GM12878 (cell line): ENCODE measurements at regions not wholly inside any gene's neighbourhood (a gene's known extent, or its start where the extent isn't known, plus 50 kb on each side); places are given as distances from the start of the nearest gene placed in this dataset.

ENCODE experiments used
- ATAC-seq: fragments of 200-7000 bp; cut with Tn5 transposase; 3 replicates; pipeline ENCODE4 v1.9.1; 2020; ENCODE audit warnings: mild to moderate bottlenecking, moderate library complexity
- BruUV-seq: library from RNA; stranded (reverse); fragments of 400-500 nt; replicated peaks from 2 replicates; lab custom pipeline; 2021; lab: Mats Ljungman, UMichigan
- CTCF ChIA-PET: fragments of 300-600 bp; sonication (Branson Sonifier 250); formaldehyde crosslinking; extraction: SDS; loops from one replicate; lab custom pipeline; 2021; ENCODE audit warnings: inconsistent platforms; lab: Yijun Ruan, JAX
- POLR2A ChIA-PET: fragments of 350-600 bp; formaldehyde crosslinking; extraction: SDS; loops from one replicate; lab custom pipeline; 2021; ENCODE audit warnings: inconsistent platforms; lab: Charles Lee
- RAD21 ChIA-PET: fragments of 300-600 bp; sonication (Branson Sonifier 250); formaldehyde crosslinking; loops from one replicate; lab custom pipeline; 2023; ENCODE audit warnings: antibody characterized with exemption; ENCODE audit not compliant: unreplicated experiment; lab: Charles Lee
- SMC1A ChIA-PET: fragments of 300-600 bp; sonication (Branson Sonifier 250); formaldehyde crosslinking; loops from one replicate; lab custom pipeline; 2023; ENCODE audit not compliant: unreplicated experiment, uncharacterized antibody; lab: Charles Lee
- DNase-seq: peaks from one replicate; pipeline ENCODE4 v3.0.0-alpha.2; 2011; ENCODE audit warnings: low read depth, low spot score
- FAIRE-seq: peaks from 3 replicates; lab custom pipeline; 2011; peaks lifted over from hg19 to GRCh38; lab: Jason Lieb, UNC
- H2AFZ ChIP-seq: 2 replicates; pipeline ENCODE4 v1.6.0; 2011; ENCODE audit warnings: low read depth, low read length, control low read depth; ENCODE audit not compliant: control insufficient read depth
- H3K27ac ChIP-seq: 2 replicates; pipeline ENCODE4 v1.5.1; 2011; ENCODE audit warnings: control low read depth; ENCODE audit not compliant: control insufficient read depth, insufficient read depth
- H3K27me3 ChIP-seq, 2 experiments: replicated peaks in 1 of 2; 2 replicates each; pipeline versions ENCODE4 v1.6.0 to v1.6.1; 2011; ENCODE audit warnings: low read length in 1 of 2; ENCODE audit not compliant: control insufficient read depth in 2 of 2, insufficient read depth in 2 of 2
- H3K36me3 ChIP-seq, 2 experiments: 2 replicates each; pipeline ENCODE4 v1.5.1; 2011; ENCODE audit warnings: low read length in 1 of 2; ENCODE audit not compliant: control insufficient read depth in 2 of 2, insufficient read depth in 2 of 2
- H3K4me1 ChIP-seq: 2 replicates; pipeline ENCODE4 v1.6.1; 2011; ENCODE audit warnings: mild to moderate bottlenecking, low read length, moderate library complexity, mixed read lengths; ENCODE audit not compliant: control insufficient read depth, insufficient read depth
- H3K4me2 ChIP-seq: 2 replicates; pipeline ENCODE4 v1.6.0; 2011; ENCODE audit warnings: control low read depth; ENCODE audit not compliant: control insufficient read depth, insufficient read depth
- H3K4me3 ChIP-seq: fragments of 200-600 bp; sonication (generic); 2 replicates; pipeline ENCODE4 v1.5.1; 2016
- H3K79me2 ChIP-seq: 2 replicates; pipeline ENCODE4 v1.6.0; 2011; ENCODE audit warnings: low read length; ENCODE audit not compliant: control insufficient read depth, insufficient read depth
- H3K9ac ChIP-seq: 2 replicates; pipeline ENCODE4 v1.8.0; 2011; ENCODE audit warnings: low read length, control low read depth, mixed read lengths; ENCODE audit not compliant: control insufficient read depth, insufficient read depth
- H3K9me3 ChIP-seq: replicated peaks from 3 replicates; pipeline ENCODE4 v1.5.1; 2011; ENCODE audit warnings: mild to moderate bottlenecking, low read length; ENCODE audit not compliant: control insufficient read depth, insufficient read depth
- H4K20me1 ChIP-seq: 2 replicates; pipeline ENCODE4 v1.6.0; 2011; ENCODE audit not compliant: control insufficient read depth, insufficient read depth
- ATF7 ChIP-seq: fragments of 450-650 bp; IDR thresholded peaks from 2 replicates; pipeline ENCODE4 v1.6.1; 2016; ENCODE audit warnings: low read depth, mild to moderate bottlenecking
- MEF2B ChIP-seq: fragments of 450-650 bp; IDR thresholded peaks from 2 replicates; pipeline ENCODE4 v1.6.1; 2018; ENCODE audit warnings: mild to moderate bottlenecking, moderate library complexity; ENCODE audit not compliant: partially characterized antibody, poor library complexity, severe bottlenecking
- PAX8 ChIP-seq: fragments of 450-650 bp; IDR thresholded peaks from 2 replicates; pipeline ENCODE4 v1.6.1; 2017; ENCODE audit warnings: mild to moderate bottlenecking, moderate library complexity
- POLR2A ChIP-seq: IDR thresholded peaks from 2 replicates; pipeline ENCODE4 v1.6.1; 2011; ENCODE audit warnings: low read depth, mild to moderate bottlenecking, low read length
- RCOR1 ChIP-seq: conservative IDR thresholded peaks from 2 replicates; pipeline ENCODE4 v1.6.1; 2012; ENCODE audit warnings: low read depth, low read length, improper control_type of control experiment
- RUNX3 ChIP-seq: IDR thresholded peaks from 2 replicates; pipeline ENCODE4 v1.6.1; 2012; ENCODE audit warnings: low read length, inconsistent platforms
- WGBS: methylation state at CpG from one replicate; pipeline ENCODE4 v1.1.6; 2016; ENCODE audit warnings: low lambda C conversion rate; ENCODE audit not compliant: insufficient replicate concordance, insufficient coverage; ENCODE audit errors: missing lambda C conversion rate; 5-methylcytosine and 5-hydroxymethylcytosine counted together
- in situ Hi-C: fragments of 300-500 bp; cut with MboI; formaldehyde crosslinking; loops from 9 replicates; pipeline ENCODE4 v1.14.3; 2018; ENCODE audit warnings: mixed read lengths
- intact Hi-C: fragments of 100-400 bp; cut with micrococcal nuclease; formaldehyde crosslinking; loops from one replicate; pipeline ENCODE4 v1.14.2; 2022; ENCODE audit not compliant: unreplicated experiment
- TF ChIP-seq, protein P1 (sequence below): IDR thresholded peaks from 2 replicates; pipeline ENCODE4 v1.6.1; 2011; ENCODE audit warnings: borderline replicate concordance, low read depth, mild to moderate bottlenecking, moderate library complexity, mixed read lengths, low read length; ENCODE audit not compliant: insufficient read depth; ENCODE audit errors: extremely low read length
- TF ChIP-seq, protein P2 (sequence below): fragments of 450-650 bp; IDR thresholded peaks from 2 replicates; pipeline ENCODE4 v1.6.1; 2014; ENCODE audit warnings: mild to moderate bottlenecking
- TF ChIP-seq, protein P3 (sequence below): fragments of 450-650 bp; IDR thresholded peaks from 2 replicates; pipeline ENCODE4 v1.6.1; 2017; ENCODE audit warnings: mild to moderate bottlenecking, moderate library complexity

DNA sequence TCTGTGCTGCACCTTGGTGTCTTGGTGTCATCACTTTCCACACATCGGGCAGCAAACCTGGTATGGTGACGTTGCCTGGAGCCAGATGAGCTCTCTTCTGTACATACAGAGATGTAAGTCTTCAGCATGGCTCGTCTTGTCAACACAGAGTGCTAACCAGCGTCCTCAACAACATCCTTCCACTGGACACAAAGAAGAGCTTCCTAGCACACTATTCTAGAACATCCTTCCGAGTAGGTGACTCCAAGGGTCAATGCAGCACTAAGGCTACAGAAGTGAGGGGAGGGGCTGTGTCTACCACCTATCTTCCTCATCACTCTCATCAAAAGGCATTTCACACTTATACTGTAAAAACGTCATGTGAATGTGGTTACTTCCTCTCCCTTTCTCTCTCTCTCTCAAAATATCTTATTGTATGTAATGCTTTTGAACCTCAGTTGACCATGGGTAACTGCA is 108.1 kb upstream of the SLC1A4 start:
- intact Hi-C loops (no loop called here), in situ Hi-C loops (no loop called here)
- Histone ChIP-seq H3K79me2 (no peaks in the 10 kb centered on the region), H3K27me3 (no peaks in the 10 kb centered on the region), H3K4me3 (no peak overlapping the region), H3K4me2 (no peak overlapping the region), H4K20me1 (no peaks in the 10 kb centered on the region), H3K27ac (no peak overlapping the region), H2AFZ (no peak overlapping the region), H3K9me3 (no peaks in the 10 kb centered on the region; the same call in 2 of the 3 replicates), H3K4me1 (no peaks in the 10 kb centered on the region; the same call in 1 of the 2 replicates), H3K9ac (no peak overlapping the region), H3K36me3 (peaks cover 1 to 5% of the 10 kb centered on the region in 2 experiments; a peak in 1 of 4 replicates)
- TF ChIP-seq MEF2B (no peak), POLR2A (peak; percentile 11; the same call in 1 of the 2 replicates), ATF7 (0 out of 2 replicates have a peak, but pooled peaks have one; percentile 38), RUNX3 (peak; percentile 64)
- ChIA-PET SMC1A (interaction anchor here (0.7 to 1.2 kb wide), 2 partner anchors 19 to 24 kb away, joined by 3 to 4 read pairs; no protein-coding TSS in a partner anchor), RAD21 (no interaction called here), CTCF (interaction anchor here (1.1 kb wide), 2 partner anchors 13 to 32 kb away, joined by 3 to 4 read pairs; no protein-coding TSS in a partner anchor), POLR2A (no interaction called here)
- FAIRE-seq (peak; percentile 13), DNase-seq (no peak), ATAC-seq (peak; percentile 49)
- 66% methylated on average over 6 of the region's 6 CpGs for WGBS
- no TSS peak for BruUV-seq

DNA sequence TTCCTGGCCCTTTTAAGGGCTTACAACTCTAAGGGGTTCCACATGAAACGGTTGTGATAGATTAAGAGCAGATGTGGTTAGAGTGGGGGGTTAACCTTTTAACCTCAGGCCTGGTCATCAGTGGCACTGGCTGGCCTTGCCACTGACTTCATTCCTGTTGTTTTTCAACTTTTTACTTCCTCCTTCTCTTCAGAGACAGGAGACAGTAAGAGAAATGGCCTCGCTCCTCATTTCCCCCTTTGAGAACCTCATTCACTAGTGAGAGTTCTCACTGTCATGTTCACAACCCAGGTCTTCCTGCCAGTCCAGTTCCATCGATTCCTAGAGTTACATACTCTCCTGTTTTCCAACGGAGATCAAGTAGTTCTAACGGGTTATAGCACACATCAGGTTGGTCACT is 101.6 kb upstream of the SLC1A4 start:
- no TSS peak for BruUV-seq
- SMC1A ChIA-PET: no interaction called here
- intact Hi-C loops: no loop called here
- no peak for ATAC-seq
- Histone ChIP-seq H3K27ac (no peak overlapping the region), H3K27me3 (no peaks in the 10 kb centered on the region), H4K20me1 (no peaks in the 10 kb centered on the region), H3K4me3 (no peak overlapping the region), H3K4me1 (no peaks in the 10 kb centered on the region), H3K4me2 (no peak overlapping the region), H3K9ac (no peak overlapping the region), H3K36me3 (peaks cover 8 to 13% of the 10 kb centered on the region in 2 experiments), H2AFZ (no peak overlapping the region), H3K79me2 (no peaks in the 10 kb centered on the region; the same call in none of the 2 replicates), H3K9me3 (peaks cover 4% of the 10 kb centered on the region; the same call in 1 of the 3 replicates)
- POLR2A ChIA-PET: no interaction called here
- RAD21 ChIA-PET: no interaction called here
- CTCF ChIA-PET: no interaction called here
- in situ Hi-C loops: no loop called here
- WGBS: 66% methylated on average over 5 of the region's 5 CpGs
- no peak for DNase-seq
- no peak for FAIRE-seq
- TF ChIP-seq POLR2A (no peak), RCOR1 (no peak), PAX8 (no peak), ATF7 (no peak)
- TF ChIP-seq, protein P1, sequence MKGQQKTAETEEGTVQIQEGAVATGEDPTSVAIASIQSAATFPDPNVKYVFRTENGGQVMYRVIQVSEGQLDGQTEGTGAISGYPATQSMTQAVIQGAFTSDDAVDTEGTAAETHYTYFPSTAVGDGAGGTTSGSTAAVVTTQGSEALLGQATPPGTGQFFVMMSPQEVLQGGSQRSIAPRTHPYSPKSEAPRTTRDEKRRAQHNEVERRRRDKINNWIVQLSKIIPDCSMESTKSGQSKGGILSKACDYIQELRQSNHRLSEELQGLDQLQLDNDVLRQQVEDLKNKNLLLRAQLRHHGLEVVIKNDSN: no peak
- TF ChIP-seq, protein P2, sequence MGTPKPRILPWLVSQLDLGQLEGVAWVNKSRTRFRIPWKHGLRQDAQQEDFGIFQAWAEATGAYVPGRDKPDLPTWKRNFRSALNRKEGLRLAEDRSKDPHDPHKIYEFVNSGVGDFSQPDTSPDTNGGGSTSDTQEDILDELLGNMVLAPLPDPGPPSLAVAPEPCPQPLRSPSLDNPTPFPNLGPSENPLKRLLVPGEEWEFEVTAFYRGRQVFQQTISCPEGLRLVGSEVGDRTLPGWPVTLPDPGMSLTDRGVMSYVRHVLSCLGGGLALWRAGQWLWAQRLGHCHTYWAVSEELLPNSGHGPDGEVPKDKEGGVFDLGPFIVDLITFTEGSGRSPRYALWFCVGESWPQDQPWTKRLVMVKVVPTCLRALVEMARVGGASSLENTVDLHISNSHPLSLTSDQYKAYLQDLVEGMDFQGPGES: no peak
- TF ChIP-seq, protein P3, sequence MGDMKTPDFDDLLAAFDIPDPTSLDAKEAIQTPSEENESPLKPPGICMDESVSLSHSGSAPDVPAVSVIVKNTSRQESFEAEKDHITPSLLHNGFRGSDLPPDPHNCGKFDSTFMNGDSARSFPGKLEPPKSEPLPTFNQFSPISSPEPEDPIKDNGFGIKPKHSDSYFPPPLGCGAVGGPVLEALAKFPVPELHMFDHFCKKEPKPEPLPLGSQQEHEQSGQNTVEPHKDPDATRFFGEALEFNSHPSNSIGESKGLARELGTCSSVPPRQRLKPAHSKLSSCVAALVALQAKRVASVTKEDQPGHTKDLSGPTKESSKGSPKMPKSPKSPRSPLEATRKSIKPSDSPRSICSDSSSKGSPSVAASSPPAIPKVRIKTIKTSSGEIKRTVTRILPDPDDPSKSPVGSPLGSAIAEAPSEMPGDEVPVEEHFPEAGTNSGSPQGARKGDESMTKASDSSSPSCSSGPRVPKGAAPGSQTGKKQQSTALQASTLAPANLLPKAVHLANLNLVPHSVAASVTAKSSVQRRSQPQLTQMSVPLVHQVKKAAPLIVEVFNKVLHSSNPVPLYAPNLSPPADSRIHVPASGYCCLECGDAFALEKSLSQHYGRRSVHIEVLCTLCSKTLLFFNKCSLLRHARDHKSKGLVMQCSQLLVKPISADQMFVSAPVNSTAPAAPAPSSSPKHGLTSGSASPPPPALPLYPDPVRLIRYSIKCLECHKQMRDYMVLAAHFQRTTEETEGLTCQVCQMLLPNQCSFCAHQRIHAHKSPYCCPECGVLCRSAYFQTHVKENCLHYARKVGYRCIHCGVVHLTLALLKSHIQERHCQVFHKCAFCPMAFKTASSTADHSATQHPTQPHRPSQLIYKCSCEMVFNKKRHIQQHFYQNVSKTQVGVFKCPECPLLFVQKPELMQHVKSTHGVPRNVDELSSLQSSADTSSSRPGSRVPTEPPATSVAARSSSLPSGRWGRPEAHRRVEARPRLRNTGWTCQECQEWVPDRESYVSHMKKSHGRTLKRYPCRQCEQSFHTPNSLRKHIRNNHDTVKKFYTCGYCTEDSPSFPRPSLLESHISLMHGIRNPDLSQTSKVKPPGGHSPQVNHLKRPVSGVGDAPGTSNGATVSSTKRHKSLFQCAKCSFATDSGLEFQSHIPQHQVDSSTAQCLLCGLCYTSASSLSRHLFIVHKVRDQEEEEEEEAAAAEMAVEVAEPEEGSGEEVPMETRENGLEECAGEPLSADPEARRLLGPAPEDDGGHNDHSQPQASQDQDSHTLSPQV: no peak
